ENCODE measurements at regions not wholly inside any gene's neighbourhood (a gene's known extent, or its start where the extent isn't known, plus 50 kb on each side); places are given as distances from the start of the nearest gene placed in this dataset.

- H3K9me3 ChIP-seq (ENCODE audit: insufficient read depth, low read depth, low read length) = no peaks in the 10 kb centered on the region
- TF ChIP-seq EZH2phosphoT487 (IDR thresholded peaks at IDR 0.05; ENCODE audit: borderline replicate concordance) = no peak
- no peak for TF ChIP-seq CTCF (conservative IDR thresholded peaks at IDR 0.05; ENCODE audit: low read length)
- H3K9ac ChIP-seq (ENCODE audit: low read depth, low read length, poor library complexity, severe bottlenecking) = no peak overlapping the region
- H3K79me2 ChIP-seq (ENCODE audit: insufficient read depth, low read length) = no peaks in the 10 kb centered on the region
- no peaks in the 10 kb centered on the region for H3K4me1 ChIP-seq (ENCODE audit: insufficient read depth, low read length, poor library complexity, severe bottlenecking)
- no peaks in the 10 kb centered on the region for H4K20me1 ChIP-seq (ENCODE audit: insufficient read depth, low read length, poor library complexity, severe bottlenecking)
- H3K36me3 ChIP-seq (ENCODE audit: insufficient read depth, low read length) = no peaks in the 10 kb centered on the region
- H3K4me2 ChIP-seq (ENCODE audit: low read depth, low read length, poor library complexity, severe bottlenecking) = no peak overlapping the region
- no peaks in the 10 kb centered on the region for H3K27me3 ChIP-seq (ENCODE audit: insufficient read depth, low read length, poor library complexity, severe bottlenecking)
- no peaks in the 10 kb centered on the region for H3K9me2 ChIP-seq (replicated peaks; ENCODE audit: low read depth, low read length)
- no peaks in the 10 kb centered on the region for H3F3A ChIP-seq (ENCODE audit: low read depth)
- no peak overlapping the region for H3K4me3 ChIP-seq (ENCODE audit: low read length, poor library complexity, severe bottlenecking)
- no peak overlapping the region for H2AFZ ChIP-seq (ENCODE audit: low read length)
Observed at GRCh38 chr11:28618416-28618815, 510.2 kb downstream of the METTL15 start.

- no peaks in the 10 kb centered on the region for H3F3A ChIP-seq (ENCODE audit: low read depth)
- no peaks in the 10 kb centered on the region for H3K9me3 ChIP-seq (ENCODE audit: insufficient read depth, low read depth, low read length)
- no peaks in the 10 kb centered on the region for H3K79me2 ChIP-seq (ENCODE audit: insufficient read depth, low read length)
- no peaks in the 10 kb centered on the region for H3K4me1 ChIP-seq (ENCODE audit: insufficient read depth, low read length, poor library complexity, severe bottlenecking)
- no peaks in the 10 kb centered on the region for H3K36me3 ChIP-seq (ENCODE audit: insufficient read depth, low read length)
- no peak overlapping the region for H3K4me3 ChIP-seq (ENCODE audit: low read length, poor library complexity, severe bottlenecking)
- H3K9ac ChIP-seq (ENCODE audit: low read depth, low read length, poor library complexity, severe bottlenecking) = no peak overlapping the region
- TF ChIP-seq CTCF (conservative IDR thresholded peaks at IDR 0.05; ENCODE audit: low read length) (no peak), EZH2phosphoT487 (IDR thresholded peaks at IDR 0.05; ENCODE audit: borderline replicate concordance) (no peak)
- no peaks in the 10 kb centered on the region for H4K20me1 ChIP-seq (ENCODE audit: insufficient read depth, low read length, poor library complexity, severe bottlenecking)
- no peak overlapping the region for H2AFZ ChIP-seq (ENCODE audit: low read length)
- no peaks in the 10 kb centered on the region for H3K27me3 ChIP-seq (ENCODE audit: insufficient read depth, low read length, poor library complexity, severe bottlenecking)
- no peak overlapping the region for H3K4me2 ChIP-seq (ENCODE audit: low read depth, low read length, poor library complexity, severe bottlenecking)
- no peaks in the 10 kb centered on the region for H3K9me2 ChIP-seq (replicated peaks; ENCODE audit: low read depth, low read length)
Observed at GRCh38 chr11:28616160-28616965, 508.2 kb downstream of the METTL15 start.

GRCh38 chr11:28615542-28615941 is 507.4 kb downstream of the METTL15 start:
- Histone ChIP-seq H3K4me2 (ENCODE audit: low read depth, low read length, poor library complexity, severe bottlenecking) (no peak overlapping the region), H3K4me3 (ENCODE audit: low read length, poor library complexity, severe bottlenecking) (no peak overlapping the region), H3K9me2 (replicated peaks; ENCODE audit: low read depth, low read length) (no peaks in the 10 kb centered on the region), H3K9ac (ENCODE audit: low read depth, low read length, poor library complexity, severe bottlenecking) (no peak overlapping the region), H3K36me3 (ENCODE audit: insufficient read depth, low read length) (no peaks in the 10 kb centered on the region), H3K4me1 (ENCODE audit: insufficient read depth, low read length, poor library complexity, severe bottlenecking) (no peaks in the 10 kb centered on the region), H4K20me1 (ENCODE audit: insufficient read depth, low read length, poor library complexity, severe bottlenecking) (no peaks in the 10 kb centered on the region), H3K9me3 (ENCODE audit: insufficient read depth, low read depth, low read length) (no peaks in the 10 kb centered on the region), H3F3A (ENCODE audit: low read depth) (no peaks in the 10 kb centered on the region), H3K79me2 (ENCODE audit: insufficient read depth, low read length) (no peaks in the 10 kb centered on the region), H2AFZ (ENCODE audit: low read length) (no peak overlapping the region), H3K27me3 (ENCODE audit: insufficient read depth, low read length, poor library complexity, severe bottlenecking) (no peaks in the 10 kb centered on the region)
- TF ChIP-seq EZH2phosphoT487 (IDR thresholded peaks at IDR 0.05; ENCODE audit: borderline replicate concordance) = no peak
- no peak for TF ChIP-seq CTCF (conservative IDR thresholded peaks at IDR 0.05; ENCODE audit: low read length)

Data from Loucy (cell line).